ENCODE measurements at regions not wholly inside any gene's neighbourhood (a gene's known extent, or its start where the extent isn't known, plus 50 kb on each side); places are given as distances from the start of the nearest gene placed in this dataset.
"Not testable (repeated sequence)": the region's sequence is repeated elsewhere in the genome, so short reads cannot be mapped to it uniquely, and the experiment has no call there.

DNA sequence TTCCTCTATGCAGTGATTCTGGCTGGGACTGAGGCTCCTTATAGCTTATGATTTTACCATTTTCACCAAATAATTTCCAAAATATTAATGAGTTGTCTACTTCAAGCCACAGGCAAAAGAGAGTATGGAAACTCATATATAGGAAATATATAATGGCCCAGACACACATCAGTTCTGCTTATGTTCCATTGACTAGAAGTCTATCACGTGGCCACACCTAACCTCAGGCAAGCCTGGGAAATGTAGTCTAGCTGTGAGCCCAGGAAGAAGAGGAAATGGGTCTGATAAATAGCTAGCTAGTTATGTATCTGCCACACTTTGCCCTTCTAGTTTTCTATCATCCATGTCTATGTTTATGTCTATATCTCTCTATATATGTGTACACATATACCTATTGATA, 195.1 kb downstream of the OTOL1 start:
- DNase-seq (ENCODE audit: low read depth in 2 of 2), result no peak

DNA sequence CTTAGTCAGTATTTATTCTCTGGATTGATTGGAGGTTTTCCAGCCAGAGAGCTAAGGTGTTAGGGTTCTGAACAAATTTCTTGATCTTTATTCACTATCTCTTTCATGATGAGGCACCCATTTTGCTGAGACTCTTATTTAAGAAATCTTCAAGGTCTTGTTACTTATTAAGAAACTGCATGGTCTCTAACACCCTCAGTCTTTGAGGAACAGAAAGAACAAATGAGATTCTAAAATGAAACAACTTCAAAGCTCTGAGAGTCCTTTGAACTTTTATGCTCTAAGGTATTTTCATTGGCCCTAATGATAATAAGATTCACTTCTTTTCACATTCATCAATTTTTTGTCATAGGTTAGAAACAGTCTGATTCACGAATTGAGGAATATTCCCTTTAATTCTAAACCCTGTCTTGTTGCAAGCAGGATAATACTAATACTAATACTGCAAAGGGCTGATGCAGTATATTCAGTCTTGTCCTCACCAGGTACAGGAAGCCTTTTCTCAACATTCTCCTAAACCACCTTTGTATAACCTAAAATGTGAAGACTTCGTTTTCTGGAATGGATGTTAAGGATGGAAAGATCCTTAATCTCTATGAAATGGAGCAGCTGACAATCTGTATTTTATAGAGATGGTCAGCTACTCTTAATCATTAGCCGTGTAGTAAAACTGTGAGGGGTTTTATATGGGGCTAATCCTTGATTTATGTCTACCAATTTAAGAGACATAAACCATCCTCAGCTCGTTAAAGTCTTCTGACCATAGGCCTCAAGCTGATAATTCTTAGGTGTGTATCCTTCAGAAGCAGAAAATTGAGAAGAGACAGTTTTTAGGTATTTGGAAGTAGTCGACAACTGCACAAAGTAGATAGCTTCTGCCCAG, 198.3 kb downstream of the OTOL1 start:
- DNase-seq (ENCODE audit: low read depth in 2 of 2), result no peak

DNA sequence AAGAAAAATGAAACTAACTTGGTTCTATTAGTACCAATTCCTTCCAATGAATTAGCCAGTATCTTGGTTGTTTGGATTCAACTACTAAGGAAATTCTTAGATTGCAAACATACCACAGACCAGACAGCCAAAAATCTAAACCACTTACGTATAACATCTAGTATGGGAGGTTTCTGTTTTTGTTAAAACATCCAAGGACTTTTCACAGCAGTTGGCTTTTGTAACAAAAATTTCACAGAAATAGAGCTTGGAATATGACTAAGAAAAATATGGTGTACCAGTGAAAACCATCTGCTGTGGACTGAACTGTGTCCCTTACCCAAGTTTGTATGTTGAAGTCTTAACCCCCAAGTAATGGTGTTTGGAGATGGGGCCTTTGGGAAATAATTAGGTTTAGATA, 199.2 kb downstream of the OTOL1 start:
- DNase-seq (ENCODE audit: low read depth in 2 of 2), result no peak

DNA sequence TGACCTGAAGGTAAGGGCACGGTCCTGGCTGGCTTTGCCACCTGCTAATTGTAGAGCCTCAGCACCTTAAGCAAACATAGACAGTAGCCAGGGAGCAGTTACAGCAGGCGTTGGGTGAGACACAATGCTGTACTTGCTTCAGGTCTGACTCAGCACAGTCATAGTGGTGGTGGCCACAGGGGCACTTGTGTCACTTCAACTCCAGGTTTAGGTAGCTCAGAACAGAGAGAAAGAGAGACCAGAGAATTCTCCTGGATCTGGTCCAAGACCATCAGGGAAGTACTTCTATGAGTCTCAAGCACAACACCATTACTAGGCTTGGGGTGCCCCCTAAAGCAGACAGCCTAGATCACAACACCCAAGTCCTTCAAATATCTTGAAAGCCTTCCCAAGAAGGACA, 204.4 kb downstream of the OTOL1 start:
- no peak for DNase-seq (ENCODE audit: low read depth in 2 of 2)

DNA sequence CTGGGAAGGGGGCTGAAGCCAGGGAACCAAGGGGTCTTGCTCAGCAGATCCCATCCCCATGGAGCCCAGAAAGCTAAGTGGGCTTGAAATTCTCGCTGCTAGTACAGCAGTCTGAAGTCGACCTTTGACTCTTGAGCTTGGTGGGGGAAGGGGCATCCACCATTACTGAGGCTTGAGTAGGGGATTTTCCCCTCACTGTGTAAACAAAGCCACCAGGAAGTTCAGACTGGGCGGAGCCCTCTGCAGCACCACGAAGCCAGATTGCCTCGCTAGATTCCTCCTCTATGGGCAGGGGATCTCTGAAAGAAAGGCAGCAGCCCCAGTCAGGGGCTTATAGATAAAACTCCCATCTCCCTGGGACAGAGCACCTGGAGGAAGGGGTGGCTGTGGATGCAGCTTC, 210.6 kb downstream of the OTOL1 start:
- not testable (repeated sequence) for DNase-seq (ENCODE audit: low read depth in 2 of 2)

DNA sequence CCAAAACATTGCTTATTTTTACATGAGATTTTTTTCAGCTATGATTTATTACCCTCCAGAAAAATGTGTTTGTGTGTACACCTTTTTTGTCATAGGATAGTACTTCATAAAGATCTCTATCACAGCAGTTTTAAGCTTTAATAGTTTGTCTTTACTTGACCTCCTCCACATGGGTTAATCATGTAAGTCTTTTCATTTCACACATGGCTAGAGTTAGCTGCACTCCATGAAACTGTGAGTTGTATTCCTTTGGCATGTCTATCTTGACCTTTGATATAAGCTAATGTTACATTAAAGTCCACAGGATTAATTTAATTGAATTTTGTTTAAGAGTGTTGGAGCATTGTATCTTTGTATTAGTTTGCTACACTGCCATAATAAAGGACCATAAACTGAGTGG, 217.1 kb downstream of the OTOL1 start:
- no peak for DNase-seq (ENCODE audit: low read depth in 2 of 2)

DNA sequence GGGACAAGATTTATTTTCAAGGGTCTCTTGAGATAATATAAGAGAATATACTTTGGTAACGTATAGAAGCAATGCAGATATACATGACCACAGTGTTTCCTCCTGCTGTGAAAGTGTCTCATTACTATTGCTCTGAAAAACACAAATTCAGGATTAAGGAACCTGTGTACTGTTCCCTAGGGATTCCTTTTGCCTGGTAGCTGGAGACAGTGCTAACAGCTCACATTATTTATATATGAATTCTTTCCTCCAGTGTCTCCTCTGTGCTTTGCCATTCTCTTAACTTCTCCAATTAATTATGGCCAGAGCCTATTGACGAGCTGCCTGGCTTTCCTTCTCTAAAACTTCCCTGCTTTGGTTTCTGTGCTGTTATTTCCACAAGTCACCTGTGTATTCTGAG, 235.4 kb downstream of the OTOL1 start:
- DNase-seq (ENCODE audit: low read depth in 2 of 2), result no peak

DNA sequence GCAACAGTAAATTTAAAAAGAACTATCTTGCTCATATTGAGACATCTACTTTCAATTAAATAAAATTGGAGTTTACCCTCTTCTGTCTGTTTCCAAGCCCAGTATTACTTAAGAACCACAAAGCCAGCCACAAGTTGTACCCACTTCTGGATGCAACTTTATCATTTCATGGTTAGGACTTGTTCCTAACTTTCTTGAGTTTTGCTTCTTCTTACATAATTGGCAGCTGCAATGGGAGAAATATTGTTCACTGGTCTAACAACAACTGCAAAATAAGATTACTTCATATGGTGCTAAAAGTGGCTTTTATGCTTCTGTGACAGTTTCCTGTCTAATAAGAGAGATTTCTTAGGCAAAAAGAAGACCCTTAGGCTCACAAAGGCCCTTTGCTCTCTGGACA, 240.6 kb downstream of the OTOL1 start:
- no peak for DNase-seq (ENCODE audit: low read depth in 2 of 2)

DNA sequence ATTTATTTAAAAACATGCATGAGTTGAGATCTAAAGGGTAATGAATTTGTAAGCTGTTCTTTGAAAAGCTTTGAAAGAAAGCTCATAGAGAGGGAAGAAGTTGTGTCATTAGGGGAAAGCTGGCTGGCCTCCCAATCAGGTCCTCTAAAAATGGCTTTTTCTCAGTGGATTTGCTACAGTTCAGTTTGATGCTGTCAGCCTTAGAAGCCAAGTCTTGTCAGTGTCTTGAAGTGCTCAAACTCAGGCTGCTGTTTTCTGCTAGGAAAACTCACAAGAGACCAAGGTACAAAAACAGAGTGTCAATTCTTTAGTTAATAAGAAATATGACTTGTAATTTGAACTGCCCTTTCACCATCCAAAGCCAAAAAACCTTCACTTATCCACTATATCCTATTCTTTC, 243.8 kb downstream of the OTOL1 start:
- DNase-seq (ENCODE audit: low read depth in 2 of 2), result no peak

DNA sequence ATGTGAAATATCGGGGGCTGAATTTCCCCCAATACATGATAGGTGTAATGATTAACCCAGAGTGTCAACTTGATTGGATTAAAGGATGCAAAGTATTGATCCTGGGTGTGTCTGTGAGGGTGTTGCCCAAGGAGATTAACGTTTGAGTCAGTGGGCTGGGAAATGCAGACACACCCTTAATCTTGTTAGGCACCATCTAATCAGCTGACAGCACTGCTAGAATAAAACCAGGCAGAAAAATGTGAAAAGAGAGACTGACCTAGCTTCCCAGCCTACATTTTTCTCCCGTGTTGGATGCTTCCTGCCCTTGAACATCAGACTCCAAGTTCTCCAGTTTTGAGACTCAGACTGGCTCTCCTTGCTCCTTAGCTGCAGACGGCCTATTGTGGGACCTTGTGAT, 247.8 kb downstream of the OTOL1 start:
- DNase-seq (ENCODE audit: low read depth in 2 of 2), result no peak

DNA sequence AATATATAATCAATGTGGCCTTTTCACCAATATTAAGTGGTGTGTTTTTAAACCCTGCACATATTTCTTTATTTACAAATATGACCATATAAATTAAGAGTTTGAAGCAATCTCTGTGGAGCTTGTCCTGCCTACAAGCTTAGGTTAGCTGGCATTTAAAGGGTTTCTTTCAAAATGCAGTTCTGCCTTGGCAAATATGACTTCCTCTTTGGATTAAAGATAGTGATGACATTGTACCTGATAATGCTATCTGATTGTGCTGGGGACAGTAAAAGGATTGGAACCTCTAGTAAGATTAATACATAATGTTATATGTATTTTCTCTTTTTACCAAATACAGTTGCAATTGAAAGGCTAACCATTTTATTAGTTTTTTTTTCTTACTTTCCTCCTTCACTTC, 249.1 kb downstream of the OTOL1 start:
- DNase-seq (ENCODE audit: low read depth in 2 of 2), result no peak

DNA sequence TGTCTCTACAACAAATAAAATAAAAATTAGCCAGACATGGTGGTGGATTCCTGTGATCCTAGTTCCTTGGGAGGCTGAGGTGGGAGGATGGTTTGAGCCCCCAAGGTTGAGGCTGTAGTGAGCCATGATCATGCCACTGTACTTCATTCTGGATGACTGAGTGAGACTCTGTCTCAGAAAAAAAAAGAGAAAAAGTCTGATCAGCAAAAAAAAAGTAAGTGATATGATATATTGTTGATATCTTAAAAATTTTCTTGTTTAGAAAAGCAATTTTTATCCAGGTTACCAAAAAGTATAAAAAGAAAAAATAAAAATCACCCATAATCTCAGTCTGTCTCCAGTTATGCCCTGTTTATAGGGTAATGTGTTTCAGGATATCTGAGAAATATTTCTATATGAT, 251.4 kb downstream of the OTOL1 start:
- DNase-seq (ENCODE audit: low read depth in 2 of 2), result no peak

DNA sequence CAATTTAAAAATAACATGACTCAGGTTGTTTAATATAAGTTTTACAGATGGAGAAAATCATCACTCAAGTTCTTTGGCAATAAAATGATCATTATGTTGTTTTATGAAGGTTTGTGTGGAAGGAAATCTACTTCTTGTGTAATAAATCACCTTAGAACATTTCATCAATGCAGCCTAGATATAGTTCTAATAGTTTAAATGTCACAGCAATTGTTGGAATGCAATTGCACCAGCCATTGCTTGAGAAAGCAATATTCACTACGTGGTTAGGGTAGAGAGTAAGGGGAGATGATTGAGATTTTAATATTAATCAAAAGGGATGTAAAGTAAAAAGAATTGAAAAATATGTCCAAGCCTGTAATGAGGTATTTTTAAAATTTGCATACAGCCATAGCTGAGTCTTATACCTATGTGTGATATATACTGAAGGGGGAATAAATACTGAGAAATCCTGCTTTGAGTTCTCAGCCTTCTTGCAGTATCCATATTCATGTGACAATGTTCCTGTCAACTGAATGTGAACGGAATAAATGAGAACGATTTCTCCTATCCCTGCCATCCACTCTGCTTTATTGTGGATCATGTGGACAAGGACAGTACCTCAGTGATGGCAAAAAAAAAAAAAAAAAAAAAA, 257.9 kb downstream of the OTOL1 start:
- DNase-seq (ENCODE audit: low read depth in 2 of 2), result no peak

DNA sequence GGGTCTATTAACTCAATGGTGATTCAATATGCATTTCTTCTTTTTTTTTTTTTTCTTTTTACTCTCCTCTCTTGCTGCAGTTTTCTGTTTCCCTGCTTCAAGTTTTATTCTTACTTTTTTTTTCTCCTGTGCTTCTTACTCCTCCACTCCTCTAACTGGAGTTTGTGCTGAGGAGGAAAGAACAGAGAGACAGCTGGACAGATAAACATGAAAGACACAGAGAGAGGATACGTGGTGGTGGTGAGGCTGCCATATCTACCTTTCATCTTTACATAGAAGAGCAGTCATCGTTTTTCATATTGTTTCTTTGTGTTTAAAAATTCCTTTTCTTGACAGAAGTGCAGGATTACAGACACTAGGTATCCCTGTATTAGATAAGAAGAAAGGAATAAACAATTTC, 262.8 kb downstream of the OTOL1 start:
- no peak for DNase-seq (ENCODE audit: low read depth in 2 of 2)

DNA sequence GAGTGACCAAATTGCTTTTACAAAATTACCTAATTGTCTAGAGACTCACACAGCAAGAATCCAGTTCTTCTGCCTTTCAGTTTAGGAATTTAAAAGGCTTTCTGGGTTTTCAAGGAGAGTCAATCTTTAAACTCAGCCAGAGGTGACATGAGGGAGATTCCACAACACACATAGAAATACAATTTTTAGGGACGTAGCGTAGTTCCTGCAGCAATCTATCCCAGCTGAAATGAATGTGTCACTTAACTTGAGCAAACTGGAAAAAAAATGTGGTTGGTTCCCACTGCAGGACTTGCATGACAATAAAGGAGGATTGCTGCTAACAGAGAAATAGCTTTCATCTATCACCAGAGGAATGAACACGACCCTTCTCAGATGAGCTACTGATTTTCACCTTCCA, 269.7 kb downstream of the OTOL1 start:
- DNase-seq (ENCODE audit: low read depth in 2 of 2), result no peak

DNA sequence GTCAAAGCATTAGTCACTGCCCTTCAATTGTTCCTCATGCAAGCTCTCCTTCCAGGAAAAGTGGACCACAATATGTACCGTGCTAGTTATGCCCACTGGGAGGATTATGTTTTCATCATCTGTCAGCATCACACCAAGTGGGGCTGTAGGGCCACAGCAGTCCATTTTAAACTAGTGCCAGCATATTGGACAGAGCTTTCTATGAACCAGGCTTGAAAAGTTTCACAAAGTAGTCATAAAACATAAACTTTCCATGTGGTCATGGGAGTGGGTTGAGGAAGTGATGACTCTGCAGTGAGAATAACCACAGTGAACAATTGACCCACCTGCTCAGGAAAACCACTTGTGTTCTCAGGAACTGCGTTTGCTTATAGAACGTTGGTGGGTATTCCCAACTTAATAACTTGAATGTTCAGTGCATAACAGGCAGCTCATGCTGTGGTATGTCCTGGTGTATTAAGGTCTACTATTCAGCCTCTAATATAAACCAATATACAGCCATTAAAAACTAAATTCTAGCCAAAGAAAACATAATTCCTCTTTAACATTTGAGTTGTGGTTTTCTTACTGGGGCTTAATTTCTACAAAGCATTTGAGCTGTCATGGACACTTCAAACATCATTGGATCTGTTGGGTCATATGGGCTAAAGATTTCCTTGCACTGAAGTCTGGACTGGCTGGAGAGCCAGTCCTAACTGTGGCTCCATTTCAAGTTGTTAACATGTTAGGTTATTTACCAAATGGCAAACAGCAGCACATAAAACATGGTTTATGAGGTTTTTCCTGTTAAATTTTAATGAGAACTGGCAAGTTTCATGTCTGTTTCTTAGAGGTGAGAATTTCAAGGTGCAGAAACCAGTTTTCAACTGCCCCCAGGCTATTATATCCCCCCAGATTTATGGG, 274.1 kb downstream of the OTOL1 start:
- DNase-seq (ENCODE audit: low read depth in 2 of 2), result no peak

DNA sequence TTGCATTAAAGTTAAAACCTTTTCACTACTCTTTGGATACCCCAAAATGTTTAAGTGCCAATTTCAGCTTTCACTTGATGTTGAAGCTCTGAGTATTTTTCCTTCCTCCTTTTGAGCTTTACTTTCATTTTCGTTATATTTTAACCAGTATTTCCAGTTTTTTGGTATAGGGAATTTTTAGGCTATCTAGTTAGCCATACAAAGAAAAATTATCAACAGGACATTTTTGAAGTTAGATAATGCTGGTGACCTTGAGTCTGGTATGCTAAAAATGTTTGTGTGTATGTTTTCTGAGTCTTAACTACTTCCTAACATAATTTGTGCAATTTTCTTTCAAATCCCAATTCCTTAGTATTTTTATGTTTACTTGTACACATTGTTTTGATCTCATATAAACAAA, 284.8 kb downstream of the OTOL1 start:
- DNase-seq (ENCODE audit: low read depth in 2 of 2), result no peak

DNA sequence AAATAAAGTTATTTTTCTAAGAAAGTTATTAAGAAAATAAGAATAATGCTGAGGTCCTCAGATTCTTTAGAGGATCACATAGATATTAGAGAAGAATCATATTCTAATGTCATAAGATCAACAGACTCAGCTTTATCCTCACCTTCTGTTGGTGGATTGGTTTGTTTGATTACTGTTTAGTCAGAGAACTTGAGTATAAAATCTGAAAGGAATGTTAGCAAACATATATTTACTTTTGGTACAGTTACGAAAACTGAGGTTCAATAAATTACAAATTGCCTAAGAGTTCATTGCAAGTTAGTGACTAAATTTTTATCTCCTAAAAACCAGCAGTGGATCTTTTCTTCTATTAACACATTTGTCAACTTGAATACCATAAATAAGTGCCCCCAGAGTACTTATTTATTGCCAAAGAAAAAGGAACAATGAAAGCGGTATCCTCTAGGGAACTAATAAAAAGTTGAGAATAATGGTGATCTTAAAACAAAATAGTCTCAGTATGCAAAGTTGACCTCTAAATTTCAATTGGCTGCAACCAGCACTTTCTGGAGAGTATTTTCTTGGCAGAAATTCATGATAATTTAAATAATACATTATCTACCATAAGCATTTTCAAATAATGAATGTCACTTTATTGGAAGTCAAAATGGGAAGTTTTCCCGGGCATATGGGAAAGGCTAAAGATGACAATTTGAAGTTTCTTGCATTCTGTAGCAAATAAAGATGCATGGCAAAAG, 296.8 kb downstream of the OTOL1 start:
- DNase-seq (ENCODE audit: low read depth in 2 of 2), result no peak

DNA sequence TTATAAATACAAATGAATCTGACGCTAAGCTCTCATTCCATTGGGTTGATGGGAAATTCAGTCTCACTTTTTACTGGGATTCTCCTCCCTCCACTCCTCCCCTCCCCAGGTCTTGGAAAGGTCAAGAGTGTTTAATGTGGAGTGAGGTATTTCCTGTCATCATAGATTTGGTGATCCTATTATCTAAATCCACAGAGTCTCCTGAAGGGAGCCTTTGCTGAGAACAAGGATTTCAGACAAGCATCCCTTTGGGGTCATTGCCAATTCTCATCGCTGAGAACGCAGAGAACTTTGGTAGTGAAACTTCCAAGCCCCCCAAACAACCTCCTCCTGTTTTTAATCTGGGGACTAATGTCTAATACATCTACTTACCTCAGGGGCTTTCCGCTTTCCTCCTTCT, 297.9 kb downstream of the OTOL1 start:
- DNase-seq (ENCODE audit: low read depth in 2 of 2), result no peak

DNA sequence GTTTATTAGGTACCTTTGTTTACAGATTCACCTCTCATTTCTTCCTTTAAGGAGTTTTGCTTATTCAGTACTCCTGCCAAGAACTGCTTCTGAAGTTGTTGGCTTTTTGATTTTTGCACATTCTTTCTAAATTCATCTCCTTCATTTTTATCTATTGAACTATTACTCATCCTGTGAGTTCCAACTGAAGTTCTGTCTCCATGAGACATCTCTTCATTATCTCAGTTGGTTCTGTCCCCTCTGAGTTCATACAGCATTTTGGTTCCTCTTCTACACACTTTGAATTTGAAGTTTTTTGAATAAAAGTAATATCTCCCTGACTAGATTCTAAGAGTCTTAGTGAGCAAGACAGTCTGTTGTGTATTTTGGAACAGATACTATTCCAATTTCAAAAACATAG, 299.7 kb downstream of the OTOL1 start:
- DNase-seq (ENCODE audit: low read depth in 2 of 2), result no peak

DNA sequence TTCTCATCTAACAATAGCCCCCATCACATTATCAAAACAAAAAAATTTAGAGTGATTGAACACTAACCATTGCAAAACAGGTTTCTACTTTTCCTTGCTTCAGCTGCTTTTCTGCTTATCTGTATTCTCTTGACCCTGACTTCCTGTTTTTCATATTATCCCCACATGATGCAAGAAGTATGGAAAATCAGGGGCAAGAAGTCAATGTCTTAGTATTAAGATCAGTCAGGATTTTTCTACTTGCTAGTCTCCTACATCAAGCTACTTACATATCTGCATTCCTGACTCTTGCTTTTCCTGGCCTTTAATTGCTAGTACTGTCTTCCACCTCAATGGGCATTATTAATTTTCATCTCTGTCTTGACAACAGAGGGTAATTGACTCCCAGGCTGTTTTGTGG, 300.2 kb downstream of the OTOL1 start:
- no peak for DNase-seq (ENCODE audit: low read depth in 2 of 2)

DNA sequence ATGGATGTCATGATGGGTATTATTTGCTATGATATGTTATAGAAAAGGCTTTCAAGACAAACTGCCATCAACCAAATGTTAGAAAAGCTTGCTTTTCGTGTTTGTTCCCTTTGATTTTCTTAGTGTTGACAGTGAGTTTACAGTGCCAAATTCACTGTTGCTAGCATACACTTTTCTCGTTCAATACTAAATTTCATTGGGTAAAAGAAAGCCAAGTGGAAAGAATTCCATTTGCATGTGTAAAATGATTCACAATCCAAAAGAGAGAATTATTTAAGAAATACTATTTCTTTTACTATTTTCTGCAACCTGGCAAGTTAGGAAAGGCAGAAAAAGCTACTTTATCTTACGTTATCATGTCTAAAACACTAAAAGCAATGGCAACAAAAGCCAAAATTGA, 301.4 kb downstream of the OTOL1 start:
- no peak for DNase-seq (ENCODE audit: low read depth in 2 of 2)
